Endodermal cell (in vitro differentiated cells): ENCODE measurements at regions not wholly inside any gene's neighbourhood (a gene's known extent, or its start where the extent isn't known, plus 50 kb on each side); places are given as distances from the start of the nearest gene placed in this dataset.

ENCODE experiments used
- DNase-seq: peaks from one replicate; pipeline ENCODE4 v3.0.0-alpha.2; 2017
- H3K27ac ChIP-seq: 2 replicates; pipeline ENCODE4 v1.5.1; 2013; ENCODE audit warnings: mild to moderate bottlenecking, low read depth, low read length, moderate library complexity
- H3K27me3 ChIP-seq: 2 replicates; pipeline ENCODE4 v1.6.1; 2013; ENCODE audit warnings: mild to moderate bottlenecking, low read length, moderate library complexity; ENCODE audit not compliant: insufficient read depth, control insufficient read depth, poor library complexity, severe bottlenecking
- H3K36me3 ChIP-seq: 2 replicates; pipeline ENCODE4 v1.7.0; 2013; ENCODE audit warnings: mild to moderate bottlenecking, low read length, moderate library complexity; ENCODE audit not compliant: control insufficient read depth, insufficient read depth
- H3K4me1 ChIP-seq: one replicate; pipeline ENCODE4 v1.7.0; 2013; ENCODE audit warnings: low read length; ENCODE audit not compliant: control insufficient read depth, insufficient read depth
- H3K4me3 ChIP-seq: 2 replicates; pipeline ENCODE4 v1.5.1; 2013; ENCODE audit warnings: mild to moderate bottlenecking, low read length, moderate library complexity
- H3K9ac ChIP-seq: 2 replicates; pipeline ENCODE4 v1.6.1; 2013; ENCODE audit warnings: mild to moderate bottlenecking, low read length, moderate library complexity; ENCODE audit not compliant: poor library complexity, severe bottlenecking; ENCODE audit errors: extremely low read depth
- H3K9me3 ChIP-seq: 2 replicates; pipeline ENCODE4 v1.6.1; 2013; ENCODE audit warnings: mild to moderate bottlenecking, low read length, moderate library complexity; ENCODE audit not compliant: control insufficient read depth
- H3K27ac Mint-ChIP-seq: 2 replicates; pipeline ENCODE4 v1.8.0; 2020; ENCODE audit warnings: mixed read lengths
- H3K27me3 Mint-ChIP-seq: 2 replicates; pipeline ENCODE4 v1.8.0; 2021; ENCODE audit warnings: mild to moderate bottlenecking, mixed read lengths; ENCODE audit not compliant: insufficient read depth
- H3K36me3 Mint-ChIP-seq: 2 replicates; pipeline ENCODE4 v1.8.0; 2020; ENCODE audit warnings: low read depth, mixed read lengths
- H3K4me1 Mint-ChIP-seq: 2 replicates; pipeline ENCODE4 v1.8.0; 2020; ENCODE audit warnings: mixed read lengths
- H3K4me3 Mint-ChIP-seq: 2 replicates; pipeline ENCODE4 v1.8.0; 2020; ENCODE audit warnings: mild to moderate bottlenecking, moderate library complexity, mixed read lengths
- H3K9me3 Mint-ChIP-seq: 2 replicates; pipeline ENCODE4 v1.8.0; 2020; ENCODE audit warnings: mild to moderate bottlenecking, mixed read lengths
- CTCF ChIP-seq: fragments of 200-600 bp; sonication (generic); conservative IDR thresholded peaks from 2 replicates; pipeline ENCODE4 v1.5.0; 2021; ENCODE audit warnings: antibody characterized with exemption, mild to moderate bottlenecking
- WGBS, 2 experiments: methylation state at CpG; one replicate each; pipeline versions ENCODE4 v1.1.5 to v1.1.7; 2013; ENCODE audit warnings: missing lambda C conversion rate in 2 of 2, mixed read lengths in 1 of 2; ENCODE audit not compliant: insufficient coverage in 1 of 2, insufficient read length in 1 of 2; 5-methylcytosine and 5-hydroxymethylcytosine counted together

GRCh38 chr5:93055971-93056370, 525.0 kb downstream of the NR2F1-AS1 start:
- H3K27me3 Mint-ChIP-seq, result peaks cover 4% of the 10 kb centered on the region
- peaks cover 2% of the 10 kb centered on the region for H3K4me1 Mint-ChIP-seq
- TF ChIP-seq CTCF, result no peak
- H3K9me3 Mint-ChIP-seq, result peaks cover 3% of the 10 kb centered on the region
- H3K27ac Mint-ChIP-seq, result no peak overlapping the region
- Histone ChIP-seq H3K36me3 (no peaks in the 10 kb centered on the region), H3K27ac (no peak overlapping the region), H3K27me3 (no peaks in the 10 kb centered on the region), H3K9me3 (no peaks in the 10 kb centered on the region), H3K4me1 (no peaks in the 10 kb centered on the region), H3K4me3 (no peak overlapping the region), H3K9ac (no peak overlapping the region)
- no peak for DNase-seq
- H3K36me3 Mint-ChIP-seq, result no peaks in the 10 kb centered on the region
- 93% methylated on average over 3 of the region's 3 CpGs; no CpG with 5 or more reads in 1 of the 2 experiments for WGBS, 2 experiments
- no peak overlapping the region for H3K4me3 Mint-ChIP-seq

GRCh38 chr5:93055561-93055960, 525.5 kb downstream of the NR2F1-AS1 start:
- Mint-ChIP-seq H3K27ac (no peak overlapping the region), H3K4me3 (no peak overlapping the region), H3K9me3 (peaks cover 3% of the 10 kb centered on the region), H3K4me1 (peaks cover 2% of the 10 kb centered on the region), H3K36me3 (no peaks in the 10 kb centered on the region), H3K27me3 (peaks cover 4% of the 10 kb centered on the region)
- DNase-seq, result no peak
- no peaks in the 10 kb centered on the region for H3K36me3 ChIP-seq
- H3K4me1 ChIP-seq, result no peaks in the 10 kb centered on the region
- no peak overlapping the region for H3K4me3 ChIP-seq
- 94 to 100% methylated on average over 1 of the region's 1 CpG for WGBS, 2 experiments
- H3K9ac ChIP-seq, result no peak overlapping the region
- no peaks in the 10 kb centered on the region for H3K9me3 ChIP-seq
- no peak for TF ChIP-seq CTCF
- no peak overlapping the region for H3K27ac ChIP-seq
- no peaks in the 10 kb centered on the region for H3K27me3 ChIP-seq

- peaks cover 4% of the 10 kb centered on the region for H3K27me3 Mint-ChIP-seq
- H3K4me3 Mint-ChIP-seq, result no peak overlapping the region
- Histone ChIP-seq H3K27ac (no peak overlapping the region), H3K36me3 (no peaks in the 10 kb centered on the region), H3K9me3 (no peaks in the 10 kb centered on the region), H3K27me3 (no peaks in the 10 kb centered on the region), H3K4me3 (no peak overlapping the region), H3K4me1 (no peaks in the 10 kb centered on the region), H3K9ac (no peak overlapping the region)
- no peak for DNase-seq
- H3K9me3 Mint-ChIP-seq, result peaks cover 3% of the 10 kb centered on the region
- no peaks in the 10 kb centered on the region for H3K36me3 Mint-ChIP-seq
- 40% methylated on average over 2 of the region's 2 CpGs; no CpG with 5 or more reads in 1 of the 2 experiments for WGBS, 2 experiments
- H3K27ac Mint-ChIP-seq, result no peak overlapping the region
- peaks cover 2% of the 10 kb centered on the region for H3K4me1 Mint-ChIP-seq
- TF ChIP-seq CTCF, result no peak
Observed at GRCh38 chr5:93054424-93055163, 526.4 kb downstream of the NR2F1-AS1 start.
